GM12801 (cell line): ENCODE measurements at regions not wholly inside any gene's neighbourhood (a gene's known extent, or its start where the extent isn't known, plus 50 kb on each side); places are given as distances from the start of the nearest gene placed in this dataset.

ENCODE experiments used
- CTCF ChIP-seq: IDR thresholded peaks from one replicate; pipeline ENCODE4 v1.5.1; 2011; ENCODE audit warnings: control low read depth; ENCODE audit not compliant: insufficient read length; ENCODE audit errors: extremely low read depth

DNA sequence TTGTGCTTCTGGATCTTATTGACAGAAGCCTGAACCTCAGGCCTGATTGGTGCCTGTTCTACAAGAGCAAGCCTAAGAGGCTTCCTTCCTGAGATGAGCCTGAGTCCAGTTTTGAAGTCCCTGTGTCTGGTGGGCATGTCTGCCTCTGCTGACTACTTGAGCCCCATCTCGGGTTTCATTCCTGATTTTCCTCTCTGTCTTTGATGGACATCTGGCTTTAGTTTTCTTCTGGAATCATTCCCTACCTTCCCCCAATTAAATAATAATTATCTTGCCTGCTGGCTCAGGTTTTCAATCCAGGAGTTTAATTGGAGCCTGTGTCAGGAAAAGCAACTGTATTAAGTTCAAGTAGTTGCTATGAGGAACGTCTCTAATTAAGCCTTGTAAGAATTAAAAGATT is 135.5 kb upstream of the MC4R start:
- no peak for TF ChIP-seq CTCF

DNA sequence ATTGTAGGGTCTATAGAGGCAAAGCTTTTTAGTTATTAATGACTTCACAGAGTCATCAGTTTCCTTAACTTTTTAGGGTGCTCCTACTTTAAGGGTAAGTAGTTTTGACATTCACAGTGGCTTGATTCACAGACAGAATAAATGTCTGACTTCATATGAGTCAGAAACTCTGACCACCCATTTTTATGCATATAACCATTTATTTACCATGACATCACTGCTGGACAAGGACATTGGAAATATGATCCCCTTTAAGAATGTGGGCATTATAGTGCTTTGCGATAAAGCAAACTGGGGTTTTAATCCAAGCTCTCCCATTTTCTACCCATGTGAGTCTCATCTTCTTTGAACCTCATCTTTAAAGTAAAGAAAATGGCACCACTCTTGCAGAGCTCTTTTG is 162.0 kb upstream of the MC4R start:
- no peak for TF ChIP-seq CTCF

DNA sequence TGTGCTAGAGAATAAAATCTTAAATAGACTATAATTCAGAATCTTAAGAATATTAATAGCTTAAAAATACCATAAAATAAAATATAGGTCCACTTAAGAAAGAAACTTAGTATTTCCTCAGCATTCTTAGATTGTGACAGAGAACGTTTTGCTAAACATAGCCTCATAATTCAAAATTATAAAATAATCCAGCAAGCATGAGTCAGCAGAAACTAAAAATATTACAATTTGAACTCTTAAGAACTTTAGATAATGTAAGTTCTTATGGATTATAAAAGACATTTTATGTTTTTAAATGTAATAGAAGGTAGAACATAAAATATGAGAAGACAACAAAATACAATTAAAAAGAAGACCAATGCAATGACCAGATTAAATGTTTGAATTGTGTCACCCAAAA is 164.5 kb upstream of the MC4R start:
- TF ChIP-seq CTCF: no peak

DNA sequence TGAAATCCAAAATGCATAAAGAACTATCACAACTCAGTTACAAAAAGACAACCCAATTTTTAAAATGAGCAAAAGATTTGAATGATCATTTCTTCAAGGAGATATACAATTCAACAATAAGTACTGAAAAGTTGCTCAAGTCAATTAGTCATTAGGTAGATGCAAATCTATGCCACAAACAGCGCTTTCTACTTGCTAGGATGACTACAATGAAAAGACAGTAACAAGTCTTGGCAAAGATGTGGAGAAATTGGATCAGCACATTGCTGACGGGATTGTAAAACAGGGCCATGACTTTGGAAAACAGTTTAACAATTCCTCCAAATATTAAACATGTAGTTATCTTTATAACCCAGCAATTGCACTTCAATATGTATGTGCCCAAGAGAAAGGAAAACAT is 166.3 kb upstream of the MC4R start:
- no peak for TF ChIP-seq CTCF

GRCh38 chr18:60541661-60542060 is 169.1 kb upstream of the MC4R start:
- no peak for TF ChIP-seq CTCF

- no peak for TF ChIP-seq CTCF
Measured at GRCh38 chr18:60543646-60544045, 171.1 kb upstream of the MC4R start.

DNA sequence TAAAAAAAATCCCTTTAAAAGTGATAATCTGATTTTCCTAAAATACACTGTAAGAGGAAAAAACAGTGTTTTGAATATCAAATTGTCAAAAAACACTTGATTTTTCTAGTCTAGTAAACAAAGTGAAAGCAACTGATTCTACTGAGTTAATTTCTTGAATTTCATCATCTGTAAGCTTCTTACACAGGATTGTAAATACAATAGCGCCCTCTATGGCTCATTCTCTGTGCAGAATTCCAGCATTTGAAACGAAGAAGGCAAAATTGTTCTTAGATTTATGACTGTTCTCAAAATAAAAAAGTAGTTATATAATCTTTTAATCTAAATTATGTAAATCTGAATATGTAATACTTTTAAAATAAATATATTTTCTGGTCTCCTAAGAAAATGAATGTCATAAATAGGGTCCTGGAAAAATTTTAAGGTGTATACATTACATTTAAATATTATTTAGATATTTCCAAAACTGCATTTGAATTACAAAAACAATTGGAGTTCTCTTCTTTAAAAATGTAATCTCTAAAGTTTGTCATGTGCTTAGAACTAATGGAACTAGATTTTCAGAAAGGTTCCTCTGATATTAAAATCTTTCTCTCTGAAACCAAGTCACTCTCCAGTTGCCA is 176.9 kb upstream of the MC4R start:
- TF ChIP-seq CTCF: peak; percentile 21
